A549 (cell line): ENCODE measurements at regions not wholly inside any gene's neighbourhood (a gene's known extent, or its start where the extent isn't known, plus 50 kb on each side); places are given as distances from the start of the nearest gene placed in this dataset.

Source experiments
- BHLHE40 ChIP-seq: IDR thresholded peaks from 2 replicates; pipeline ENCODE4 v1.6.1; 2012; ENCODE audit warnings: low read depth, low read length, inconsistent platforms
- CEBPB ChIP-seq, 2 experiments: fragments of >200 bp in 1 of 2; sonication (Bioruptor Twin) in 1 of 2; formaldehyde crosslinking in 1 of 2; IDR thresholded peaks; 2 replicates each; pipeline ENCODE4 v1.6.1; 2012 to 2016
- CHD2 ChIP-seq: fragments of 150-350 bp; IDR thresholded peaks from 2 replicates; pipeline ENCODE4 v1.6.1; 2014; ENCODE audit warnings: low read length; ENCODE audit not compliant: partially characterized antibody
- CTCF ChIP-seq: fragments of >200 bp; sonication (Bioruptor Twin); formaldehyde crosslinking; IDR thresholded peaks from 3 replicates; pipeline ENCODE4 v1.5.1; 2016
- E2F6 ChIP-seq: IDR thresholded peaks from 2 replicates; pipeline ENCODE4 v1.6.1; 2012; ENCODE audit warnings: low read depth, borderline replicate concordance
- FOSL2 ChIP-seq, 2 experiments: fragments of 450-650 bp in 1 of 2; fragments of >200 bp in 1 of 2; sonication (Bioruptor Twin) in 1 of 2; formaldehyde crosslinking; IDR thresholded peaks; 2 replicates each; pipeline versions ENCODE4 v1.5.0 to v1.6.1; 2016 to 2020; ENCODE audit warnings: mild to moderate bottlenecking in 1 of 2, moderate library complexity in 1 of 2
- POLR2A ChIP-seq: IDR thresholded peaks from 2 replicates; pipeline ENCODE4 v1.6.1; 2012; ENCODE audit warnings: mild to moderate bottlenecking, low read length
- RFX5 ChIP-seq: fragments of 450-650 bp; IDR thresholded peaks from 2 replicates; pipeline ENCODE4 v1.7.1; 2014; ENCODE audit warnings: antibody characterized with exemption, mild to moderate bottlenecking, moderate library complexity
- USF2 ChIP-seq: fragments of 450-650 bp; IDR thresholded peaks from 2 replicates; pipeline ENCODE4 v1.6.1; 2014; ENCODE audit warnings: antibody characterized with exemption

DNA sequence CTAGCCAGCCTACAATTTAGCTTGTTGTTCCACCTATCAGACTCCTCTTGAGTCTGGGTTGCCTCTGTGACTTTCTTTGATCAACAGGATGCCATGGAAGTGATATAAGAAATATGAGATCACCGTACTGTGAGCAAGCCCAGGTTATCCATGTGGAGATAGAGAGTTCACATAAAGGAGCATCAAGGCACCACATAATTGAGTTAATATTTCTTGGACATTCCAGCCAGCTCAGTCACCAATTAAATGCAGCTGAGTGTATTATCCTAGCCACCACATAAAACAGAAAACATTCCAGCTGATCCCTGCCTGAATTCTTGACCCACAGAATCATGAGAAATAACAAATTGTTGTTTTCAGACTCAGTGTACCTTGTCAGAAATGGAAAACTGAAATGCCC, 253.6 kb downstream of the PPP1R2C start:
- TF ChIP-seq E2F6 (no peak), CEBPB (IDR thresholded peaks at IDR 0.05) (no peak), CTCF (no peak), POLR2A (no peak), RFX5 (no peak), USF2 (no peak), FOSL2 (IDR thresholded peaks at IDR 0.05) (no peak), FOSL2 (CRISPR knock-in tag; IDR thresholded peaks at IDR 0.05) (no peak), BHLHE40 (no peak), CHD2 (no peak)
